Stomach smooth muscle (tissue), 2 donors: ENCODE measurements at regions not wholly inside any gene's neighbourhood (a gene's known extent, or its start where the extent isn't known, plus 50 kb on each side); places are given as distances from the start of the nearest gene placed in this dataset.

Experiments
- H3K27ac ChIP-seq: one replicate; pipeline ENCODE4 v1.7.0; 2013; ENCODE audit warnings: mild to moderate bottlenecking, low read length, inconsistent platforms
- H3K27me3 ChIP-seq, 2 donors: one replicate each; pipeline ENCODE4 v1.7.0; 2013; ENCODE audit warnings: low read length in 2 of 2; ENCODE audit not compliant: insufficient read depth in 2 of 2, control insufficient read depth in 1 of 2
- H3K36me3 ChIP-seq, 2 donors: one replicate each; pipeline ENCODE4 v1.7.0; 2013; ENCODE audit warnings: low read length in 2 of 2; ENCODE audit not compliant: control insufficient read depth in 2 of 2, insufficient read depth in 2 of 2
- H3K4me1 ChIP-seq: one replicate; pipeline ENCODE4 v1.7.0; 2013; ENCODE audit warnings: low read length; ENCODE audit not compliant: control insufficient read depth, insufficient read depth
- H3K4me3 ChIP-seq, 2 donors: one replicate each; pipeline ENCODE4 v1.7.0; 2013; ENCODE audit warnings: low read length in 2 of 2
- H3K9ac ChIP-seq, 2 donors: one replicate each; pipeline ENCODE4 v1.7.0; 2013; ENCODE audit warnings: low read length in 2 of 2, mild to moderate bottlenecking in 1 of 2
- H3K9me3 ChIP-seq, 2 donors: one replicate each; pipeline ENCODE4 v1.7.0; 2013; ENCODE audit warnings: low read length in 2 of 2; ENCODE audit not compliant: control insufficient read depth in 2 of 2
- donor health status: healthy.
- donor health status: Pancreatic carcinoma.

DNA sequence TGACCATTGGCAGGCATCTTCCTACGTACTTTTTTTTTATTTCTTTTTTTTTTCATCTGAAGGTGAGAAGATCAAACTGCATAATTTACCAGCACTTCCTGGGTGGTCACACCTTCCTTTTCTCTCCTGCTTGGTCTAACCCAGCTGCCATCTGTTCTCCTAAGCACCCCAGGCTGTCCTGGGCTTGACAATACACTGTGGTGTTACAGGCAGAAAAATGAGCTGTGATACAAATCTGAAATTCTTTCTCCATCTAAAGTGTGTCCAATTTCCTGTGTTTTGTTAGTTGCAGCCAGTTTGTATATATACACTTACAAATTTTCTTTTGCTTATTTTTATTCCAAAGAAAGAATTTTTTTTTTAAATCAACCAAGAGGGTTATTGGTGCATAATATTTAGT is 786.0 kb upstream of the ZEB2 start:
- H3K4me1 ChIP-seq = no peaks in the 10 kb centered on the region
- H3K36me3 ChIP-seq = no peaks in the 10 kb centered on the region
- no peaks in the 10 kb centered on the region for H3K27me3 ChIP-seq
- no peak overlapping the region for H3K4me3 ChIP-seq
- H3K9me3 ChIP-seq = no peaks in the 10 kb centered on the region
- no peak overlapping the region for H3K27ac ChIP-seq
- H3K9ac ChIP-seq = no peak overlapping the region

DNA sequence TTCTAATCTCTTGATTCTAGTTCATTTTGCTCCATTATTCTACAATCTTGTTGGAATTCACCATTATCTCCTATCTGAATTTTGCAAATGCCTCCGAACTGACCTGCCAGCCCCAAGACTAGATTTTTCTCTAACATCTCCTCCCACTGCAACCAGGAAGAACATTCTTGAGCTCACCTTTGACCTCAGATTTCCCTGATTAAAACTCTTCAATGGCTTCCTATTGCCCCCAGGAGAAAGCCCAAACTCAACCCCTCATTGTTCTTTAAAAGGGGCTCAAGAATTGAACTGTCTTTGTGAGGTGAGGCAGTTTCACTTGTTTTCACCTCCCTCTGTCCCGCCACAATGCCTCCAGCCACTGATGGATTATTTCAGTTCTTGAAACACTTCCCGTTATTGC is 784.6 kb upstream of the ZEB2 start:
- Histone ChIP-seq H3K36me3 (no peaks in the 10 kb centered on the region), H3K9ac (no peak overlapping the region), H3K4me3 (no peak overlapping the region), H3K27me3 (no peaks in the 10 kb centered on the region), H3K27ac (no peak overlapping the region), H3K4me1 (no peaks in the 10 kb centered on the region), H3K9me3 (no peaks in the 10 kb centered on the region)

DNA sequence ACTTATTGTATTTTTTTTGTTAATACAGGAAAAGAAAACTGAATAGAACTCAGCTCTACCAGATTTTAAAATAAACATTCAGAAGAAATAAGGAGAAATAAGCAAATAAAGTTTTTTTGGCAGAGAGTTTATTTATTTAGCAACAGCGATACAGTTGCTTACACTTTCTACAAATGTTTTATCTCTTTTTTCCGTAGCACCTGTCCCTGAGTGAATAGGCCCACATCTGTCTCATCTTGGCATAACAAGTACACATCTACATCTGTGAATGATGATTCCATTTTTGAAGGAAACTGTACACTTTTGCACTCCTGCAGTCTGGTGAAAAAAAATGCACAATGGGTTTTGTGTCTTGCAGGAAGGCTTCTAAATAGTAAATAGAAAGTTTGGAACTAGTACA is 783.6 kb upstream of the ZEB2 start:
- H3K27me3 ChIP-seq = no peaks in the 10 kb centered on the region
- H3K9me3 ChIP-seq = no peaks in the 10 kb centered on the region
- no peaks in the 10 kb centered on the region for H3K4me1 ChIP-seq
- no peak overlapping the region for H3K9ac ChIP-seq
- H3K36me3 ChIP-seq = no peaks in the 10 kb centered on the region
- no peak overlapping the region for H3K4me3 ChIP-seq
- no peak overlapping the region for H3K27ac ChIP-seq

DNA sequence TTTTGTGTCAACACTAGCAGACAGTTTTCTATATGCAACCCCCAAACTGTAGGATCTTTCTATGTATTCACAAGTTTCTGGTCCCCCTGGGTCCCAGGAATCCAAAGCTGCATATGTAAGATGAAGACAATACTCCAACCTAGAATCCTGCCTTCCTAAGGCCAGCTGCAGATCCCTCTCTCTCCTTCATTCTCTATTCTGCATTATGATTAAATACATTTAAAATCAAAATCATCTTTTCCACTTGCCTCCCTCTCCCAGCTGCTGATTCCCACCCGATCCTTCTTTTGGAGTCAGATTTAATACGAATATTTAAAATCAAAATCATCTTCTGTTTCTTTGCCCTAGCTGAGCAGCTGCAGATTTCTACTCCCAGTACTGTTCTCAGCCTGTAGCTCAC is 783.0 kb upstream of the ZEB2 start:
- H3K4me1 ChIP-seq = no peaks in the 10 kb centered on the region
- no peak overlapping the region for H3K4me3 ChIP-seq
- no peaks in the 10 kb centered on the region for H3K9me3 ChIP-seq
- no peak overlapping the region for H3K9ac ChIP-seq
- H3K36me3 ChIP-seq = no peaks in the 10 kb centered on the region
- H3K27me3 ChIP-seq = no peaks in the 10 kb centered on the region
- no peak overlapping the region for H3K27ac ChIP-seq

DNA sequence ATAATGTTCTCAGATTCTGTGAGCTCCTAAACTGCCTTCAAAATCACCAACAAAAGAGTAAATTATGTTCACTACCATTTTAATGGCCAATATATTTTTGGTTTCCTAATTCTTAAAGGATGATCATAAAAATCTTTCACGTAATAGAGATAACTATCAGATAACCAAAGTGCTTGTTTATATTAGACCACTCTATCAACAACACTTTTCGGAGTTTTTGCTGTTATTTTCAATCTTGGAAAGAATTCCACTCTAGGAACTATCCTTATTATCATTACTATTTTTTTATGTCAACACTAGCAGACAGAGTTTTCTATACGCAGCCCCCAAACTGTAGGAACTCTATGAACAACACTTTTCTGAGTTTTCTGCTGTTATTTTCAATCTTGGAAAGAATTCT is 782.5 kb upstream of the ZEB2 start:
- Histone ChIP-seq H3K9ac (no peak overlapping the region), H3K4me3 (no peak overlapping the region), H3K36me3 (no peaks in the 10 kb centered on the region), H3K27ac (no peak overlapping the region), H3K9me3 (no peaks in the 10 kb centered on the region), H3K4me1 (no peaks in the 10 kb centered on the region), H3K27me3 (no peaks in the 10 kb centered on the region)

DNA sequence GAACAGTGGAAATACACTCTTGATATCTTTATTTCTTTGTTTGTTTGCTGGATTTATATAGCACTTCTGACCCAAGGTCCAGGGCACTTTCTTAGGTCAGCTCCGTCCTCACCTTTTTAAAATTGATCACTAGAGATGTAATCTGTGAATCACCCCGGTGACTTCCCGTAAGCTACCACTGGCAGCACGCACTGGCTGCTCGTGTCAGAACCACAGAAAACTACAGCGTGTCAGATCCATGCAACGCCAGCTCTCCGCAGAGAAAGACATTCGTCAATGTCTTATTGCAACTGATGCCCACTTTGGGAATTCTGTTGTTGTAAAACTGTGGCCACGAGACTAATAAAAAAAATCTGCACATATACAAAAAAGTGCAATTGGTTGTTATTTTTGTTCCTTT is 779.4 kb upstream of the ZEB2 start:
- Histone ChIP-seq H3K4me1 (no peaks in the 10 kb centered on the region), H3K36me3 (no peaks in the 10 kb centered on the region), H3K9me3 (no peaks in the 10 kb centered on the region), H3K4me3 (no peak overlapping the region), H3K27ac (no peak overlapping the region), H3K9ac (no peak overlapping the region), H3K27me3 (no peaks in the 10 kb centered on the region)

DNA sequence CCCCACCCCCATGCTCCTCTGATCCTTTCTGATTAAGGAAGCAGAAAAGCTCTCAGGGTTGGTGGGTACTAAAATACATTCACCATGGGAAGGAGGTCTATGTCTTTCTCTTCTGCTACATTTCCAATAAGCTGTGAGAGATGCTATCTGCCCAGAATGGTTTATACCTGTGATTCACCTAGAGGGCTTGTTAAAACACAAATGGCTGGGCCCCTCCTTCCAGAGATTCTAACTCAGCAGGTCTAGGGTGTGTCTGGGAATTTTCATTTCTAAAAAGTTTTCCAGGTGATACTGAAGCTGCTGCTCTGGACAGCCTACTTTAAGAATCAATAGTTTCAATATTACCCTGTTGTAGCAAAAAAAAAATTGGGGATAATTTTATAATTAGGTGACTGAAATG is 772.2 kb upstream of the ZEB2 start:
- H3K9me3 ChIP-seq = no peaks in the 10 kb centered on the region
- H3K27ac ChIP-seq = no peak overlapping the region
- H3K27me3 ChIP-seq = no peaks in the 10 kb centered on the region
- no peak overlapping the region for H3K4me3 ChIP-seq
- no peaks in the 10 kb centered on the region for H3K4me1 ChIP-seq
- H3K36me3 ChIP-seq = no peaks in the 10 kb centered on the region
- no peak overlapping the region for H3K9ac ChIP-seq

DNA sequence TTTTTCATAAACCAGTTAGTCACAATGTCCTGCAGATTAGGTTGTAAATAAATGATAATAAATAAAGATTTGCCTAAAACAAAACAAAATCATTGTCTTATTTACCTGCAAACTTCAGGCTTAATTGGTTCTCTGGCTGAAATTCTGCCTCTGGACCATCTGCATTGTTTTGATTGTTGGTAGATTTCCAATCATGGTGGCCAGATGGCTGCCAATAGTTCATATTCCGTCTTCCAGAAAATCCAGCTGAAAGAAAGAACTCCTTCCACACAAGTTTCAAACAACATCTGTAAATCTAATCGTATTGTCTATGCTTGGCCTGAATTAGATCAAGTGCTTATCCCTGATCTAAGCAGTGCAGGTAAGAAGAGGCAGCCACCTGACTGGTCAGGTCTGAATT is 771.1 kb upstream of the ZEB2 start:
- Histone ChIP-seq H3K4me3 (no peak overlapping the region), H3K27me3 (no peaks in the 10 kb centered on the region), H3K9me3 (no peaks in the 10 kb centered on the region), H3K36me3 (no peaks in the 10 kb centered on the region), H3K4me1 (no peaks in the 10 kb centered on the region), H3K27ac (no peak overlapping the region), H3K9ac (no peak overlapping the region)

DNA sequence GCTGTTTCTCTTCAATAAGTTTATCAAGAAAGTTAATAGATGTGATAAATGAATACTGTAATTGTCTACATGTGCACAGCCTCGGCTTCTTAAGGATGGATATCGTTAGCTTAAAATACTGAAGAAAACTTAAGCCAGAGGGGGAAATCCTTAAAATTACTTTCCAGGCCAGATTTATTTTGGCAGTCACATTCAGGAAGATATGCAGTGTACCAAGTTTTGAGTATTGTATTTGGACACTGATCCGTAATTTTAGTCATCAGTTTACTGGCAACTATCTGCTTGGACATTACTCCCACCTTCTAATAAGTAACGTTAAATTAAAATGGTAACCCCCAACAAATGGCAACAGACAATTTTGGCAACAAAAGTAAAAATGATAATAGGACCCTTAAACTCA is 770.0 kb upstream of the ZEB2 start:
- Histone ChIP-seq H3K27me3 (no peaks in the 10 kb centered on the region), H3K36me3 (no peaks in the 10 kb centered on the region), H3K9me3 (no peaks in the 10 kb centered on the region), H3K4me1 (no peaks in the 10 kb centered on the region), H3K4me3 (no peak overlapping the region), H3K9ac (no peak overlapping the region), H3K27ac (no peak overlapping the region)

DNA sequence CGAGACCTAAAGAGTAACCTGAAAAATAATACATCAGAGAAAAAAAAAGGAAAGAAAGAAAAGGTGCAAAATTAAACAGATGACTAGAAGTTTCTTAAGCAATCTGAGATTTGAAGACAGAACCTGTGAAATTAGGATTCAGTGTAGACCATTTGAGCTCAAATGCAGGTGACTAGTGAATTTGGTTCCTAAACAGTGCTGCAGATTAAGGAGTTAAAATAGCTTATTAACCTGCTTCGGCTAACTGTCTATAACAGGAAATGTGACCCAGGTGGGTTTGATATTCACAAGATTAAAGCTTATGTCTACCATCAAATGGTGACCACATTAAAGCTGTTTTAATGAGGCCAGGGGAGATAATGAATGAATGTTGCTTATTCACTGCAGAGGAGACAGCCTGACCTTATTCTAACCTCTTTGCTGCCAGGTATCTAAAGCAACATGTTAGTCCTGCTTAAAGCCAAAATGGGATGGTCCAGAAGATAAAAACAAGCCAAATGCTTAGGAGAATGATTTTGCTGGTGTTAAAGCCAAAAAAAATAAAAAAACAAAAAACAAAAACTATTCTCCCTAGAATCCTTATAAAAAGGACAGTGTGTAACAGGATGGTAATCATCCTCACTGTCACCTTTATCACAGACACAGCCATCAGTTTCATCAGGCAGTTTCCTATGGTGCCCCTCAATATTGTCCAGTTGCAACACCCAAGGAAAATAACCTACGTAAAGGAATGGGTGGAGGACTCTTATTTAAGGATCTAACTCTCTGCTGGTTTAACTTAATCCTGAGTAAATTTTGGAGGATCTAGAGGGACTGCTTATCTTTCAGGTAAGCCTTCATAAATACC is 769.0 kb upstream of the ZEB2 start:
- Histone ChIP-seq H3K36me3 (no peaks in the 10 kb centered on the region), H3K27ac (no peak overlapping the region), H3K4me3 (no peak overlapping the region), H3K4me1 (no peaks in the 10 kb centered on the region), H3K9me3 (no peaks in the 10 kb centered on the region), H3K9ac (no peak overlapping the region), H3K27me3 (no peaks in the 10 kb centered on the region)

DNA sequence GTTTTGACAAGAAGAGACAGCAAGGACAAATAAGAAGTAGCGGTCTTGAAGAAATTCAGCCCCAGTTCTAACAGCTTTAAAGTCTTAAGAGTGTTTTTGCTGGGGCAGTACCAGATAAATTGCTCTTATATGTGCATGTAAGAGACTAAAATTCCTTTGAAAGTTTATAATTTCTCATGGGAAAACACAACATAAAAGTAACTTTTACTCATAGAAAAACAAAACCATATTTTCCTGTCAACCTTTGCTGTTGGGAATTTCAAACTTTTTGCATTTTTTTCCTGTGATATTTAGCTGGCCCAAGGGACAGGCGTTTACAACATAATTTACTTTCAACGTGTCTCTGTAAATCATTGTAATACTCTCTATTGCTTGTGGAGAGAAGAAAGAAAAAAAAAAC is 767.8 kb upstream of the ZEB2 start:
- Histone ChIP-seq H3K27me3 (no peaks in the 10 kb centered on the region), H3K4me3 (no peak overlapping the region), H3K9ac (no peak overlapping the region), H3K36me3 (no peaks in the 10 kb centered on the region), H3K27ac (no peak overlapping the region), H3K4me1 (no peaks in the 10 kb centered on the region), H3K9me3 (no peaks in the 10 kb centered on the region)
